HCT116 (cell line): ENCODE measurements at regions not wholly inside any gene's neighbourhood (a gene's known extent, or its start where the extent isn't known, plus 50 kb on each side); places are given as distances from the start of the nearest gene placed in this dataset.
"Not testable (repeated sequence)": the region's sequence is repeated elsewhere in the genome, so short reads cannot be mapped to it uniquely, and the experiment has no call there.

ENCODE experiments used
- ATAC-seq: fragments of 200-7000 bp; cut with Tn5 transposase; 2 replicates; pipeline ENCODE4 v1.9.1; 2020; ENCODE audit warnings: mild to moderate bottlenecking, moderate library complexity
- BruUV-seq: library from RNA; stranded (reverse); fragments of 400-500 nt; replicated peaks from 2 replicates; lab custom pipeline; 2021; lab: Mats Ljungman, UMichigan
- CTCF ChIA-PET: fragments of 300-600 bp; sonication (Branson Sonifier 250); formaldehyde crosslinking; loops from one replicate; lab custom pipeline; 2021; ENCODE audit warnings: antibody characterized with exemption; lab: Charles Lee
- POLR2A ChIA-PET: fragments of 300-600, 350-600 bp; sonication (Branson Sonifier 250); formaldehyde crosslinking; loops from one replicate; lab custom pipeline; 2021; ENCODE audit warnings: antibody characterized with exemption; lab: Charles Lee
- RAD21 ChIA-PET, 2 experiments: fragments of 300-600 bp; sonication (Branson Sonifier 250); formaldehyde crosslinking; loops; one replicate each; lab custom pipeline; 2023; ENCODE audit warnings: low total read pairs in 2 of 2; ENCODE audit not compliant: uncharacterized antibody in 2 of 2, unreplicated experiment in 2 of 2, low non-redundant PET in 1 of 2; lab: Charles Lee
- DNase-seq: peaks from one replicate; pipeline ENCODE4 v3.0.0-alpha.2; 2010; ENCODE audit warnings: low read depth, low spot score
- H2AFZ ChIP-seq: fragments of 200-600 bp; shearing (Covaris generic), sonication (generic); 2 replicates; pipeline ENCODE4 v1.6.1; 2017; ENCODE audit warnings: low read depth, mixed run types, mixed read lengths, antibody characterized with exemption, low read length; ENCODE audit not compliant: poor library complexity, severe bottlenecking
- H3K27ac ChIP-seq: 2 replicates; pipeline ENCODE4 v1.5.1; 2012; ENCODE audit warnings: low read depth, low read length
- H3K27me3 ChIP-seq: fragments of 200-600 bp; sonication (generic); 2 replicates; pipeline ENCODE4 v1.6.1; 2016; ENCODE audit warnings: mixed run types, low read length, mixed read lengths; ENCODE audit not compliant: insufficient read depth
- H3K36me3 ChIP-seq, 2 experiments: fragments of 200-500 bp in 1 of 2; fragments of 200-600 bp in 1 of 2; sonication (Bioruptor generic) in 1 of 2; sonication (generic) in 1 of 2; 2 replicates each; pipeline versions ENCODE4 v1.5.1 to v1.6.1; 2014 to 2016; ENCODE audit warnings: low read length in 2 of 2, inconsistent platforms in 1 of 2, mixed read lengths in 1 of 2, mixed run types in 1 of 2; ENCODE audit not compliant: insufficient read depth in 2 of 2, control insufficient read depth in 1 of 2
- H3K4me1 ChIP-seq, 2 experiments: fragments of 200-600 bp in 1 of 2; sonication (generic) in 1 of 2; 2 replicates each; pipeline versions ENCODE4 v1.5.1 to v1.6.1; 2012 to 2017; ENCODE audit warnings: low read length in 2 of 2, inconsistent platforms in 1 of 2, mild to moderate bottlenecking in 1 of 2, mixed read lengths in 1 of 2, mixed run types in 1 of 2, moderate library complexity in 1 of 2; ENCODE audit not compliant: insufficient read depth in 2 of 2, control insufficient read depth in 1 of 2
- H3K4me2 ChIP-seq: fragments of 200-600 bp; sonication (generic); 2 replicates; pipeline ENCODE4 v1.6.1; 2017; ENCODE audit warnings: mixed run types, low read length, mixed read lengths
- H3K4me3 ChIP-seq, 2 experiments: fragments of 200-600 bp in 1 of 2; sonication (generic) in 1 of 2; replicated peaks in 1 of 2; 2 replicates each; pipeline ENCODE4 v1.5.1; 2011 to 2016; ENCODE audit warnings: low read length in 2 of 2, control low read depth in 1 of 2, low read depth in 1 of 2, mild to moderate bottlenecking in 1 of 2, mixed read lengths in 1 of 2, mixed run types in 1 of 2
- H3K79me2 ChIP-seq: fragments of 200-600 bp; sonication (generic); 2 replicates; pipeline ENCODE4 v1.6.1; 2017; ENCODE audit warnings: mild to moderate bottlenecking, mixed run types, low read length, moderate library complexity, mixed read lengths; ENCODE audit not compliant: insufficient read depth
- H3K9ac ChIP-seq: fragments of 200-600 bp; sonication (generic); 2 replicates; pipeline ENCODE4 v1.6.1; 2016; ENCODE audit warnings: low read length, mixed read lengths
- H3K9me2 ChIP-seq: fragments of 200-600 bp; sonication (generic), shearing (Covaris generic); 2 replicates; pipeline ENCODE4 v1.6.1; 2017; ENCODE audit warnings: mixed run types, mild to moderate bottlenecking, moderate library complexity; ENCODE audit not compliant: insufficient read depth
- H3K9me3 ChIP-seq, 2 experiments: fragments of 200-500 bp in 1 of 2; fragments of 200-600 bp in 1 of 2; sonication (Bioruptor generic) in 1 of 2; sonication (generic) in 1 of 2; 2 replicates each; pipeline ENCODE4 v1.6.1; 2014 to 2017; ENCODE audit warnings: low read length in 2 of 2, mixed read lengths in 2 of 2, inconsistent platforms in 1 of 2, low read depth in 1 of 2, mild to moderate bottlenecking in 1 of 2, mixed run types in 1 of 2, moderate library complexity in 1 of 2; ENCODE audit not compliant: control insufficient read depth in 1 of 2, insufficient read depth in 1 of 2
- H4K20me1 ChIP-seq: fragments of 200-600 bp; sonication (generic), shearing (Covaris generic); 2 replicates; pipeline ENCODE4 v1.6.1; 2017; ENCODE audit warnings: mixed run types, mild to moderate bottlenecking, moderate library complexity; ENCODE audit not compliant: insufficient read depth
- ATF3 ChIP-seq: IDR thresholded peaks from 2 replicates; pipeline ENCODE4 v1.6.1; 2012
- CEBPB ChIP-seq: IDR thresholded peaks from 2 replicates; pipeline ENCODE4 v1.6.1; 2012; ENCODE audit warnings: low read depth
- EZH2 ChIP-seq: fragments of 200-600 bp; sonication (generic); IDR thresholded peaks from 2 replicates; pipeline ENCODE4 v1.6.1; 2017; ENCODE audit warnings: antibody characterized with exemption, mixed run types
- JUND ChIP-seq: IDR thresholded peaks from 2 replicates; pipeline ENCODE4 v1.6.1; 2012
- REST ChIP-seq: IDR thresholded peaks from 2 replicates; pipeline ENCODE4 v1.6.1; 2012; ENCODE audit warnings: low read depth
- SP1 ChIP-seq: IDR thresholded peaks from 2 replicates; pipeline ENCODE4 v1.6.1; 2012; ENCODE audit warnings: low read depth
- intact Hi-C: fragments of 100-400 bp; cut with micrococcal nuclease; formaldehyde crosslinking; loops from 2 replicates; pipeline ENCODE4 v1.10.0; 2022

GRCh38 chr5:116769953-116770352, 195.3 kb upstream of the SEMA6A start:
- H4K20me1 ChIP-seq, POLR2A ChIA-PET, H3K9me3 ChIP-seq, H3K27me3 ChIP-seq, intact Hi-C loops, H3K36me3 ChIP-seq, H3K9me2 ChIP-seq, DNase-seq, H3K79me2 ChIP-seq, H3K9ac ChIP-seq, RAD21 ChIA-PET, BruUV-seq, H2AFZ ChIP-seq, ATAC-seq, H3K4me2 ChIP-seq, CTCF ChIA-PET, H3K4me3 ChIP-seq, H3K27ac ChIP-seq: not testable (repeated sequence)
- peaks cover 0 to 17% of the 10 kb centered on the region in 2 experiments; a peak in 2 of 4 replicates for H3K4me1 ChIP-seq

- ATAC-seq (no peak), DNase-seq (no peak)
- ChIA-PET CTCF (no interaction called here), RAD21 (no interaction called here), POLR2A (no interaction called here)
- H3K79me2 ChIP-seq = no peaks in the 10 kb centered on the region
- H3K9me2 ChIP-seq = no peaks in the 10 kb centered on the region
- BruUV-seq = no TSS peak
- TF ChIP-seq EZH2 (no peak), JUND (no peak), CEBPB (no peak), ATF3 (no peak), SP1 (no peak), REST (no peak)
- intact Hi-C loops = no loop called here
- H3K27ac ChIP-seq = no peak overlapping the region
- peaks cover 0 to 17% of the 10 kb centered on the region in 2 experiments; a peak in 2 of 4 replicates for H3K4me1 ChIP-seq
- no peaks in the 10 kb centered on the region for H3K9me3 ChIP-seq
- H4K20me1 ChIP-seq = no peaks in the 10 kb centered on the region
- H3K36me3 ChIP-seq = no peaks in the 10 kb centered on the region
- H3K27me3 ChIP-seq = no peaks in the 10 kb centered on the region
- no peak overlapping the region for H2AFZ ChIP-seq
- no peak overlapping the region for H3K4me3 ChIP-seq
- no peak overlapping the region for H3K9ac ChIP-seq
- no peak overlapping the region for H3K4me2 ChIP-seq
Observed at GRCh38 chr5:116769470-116769869, 194.8 kb upstream of the SEMA6A start.
